ENCODE measurements at regions not wholly inside any gene's neighbourhood (a gene's known extent, or its start where the extent isn't known, plus 50 kb on each side); places are given as distances from the start of the nearest gene placed in this dataset.

GRCh38 chr5:50990296-50990924, 324.0 kb downstream of the PARP8 start:
- POLR2A ChIA-PET (ENCODE audit: low non-redundant PET) = no interaction called here
- BruUV-seq (replicated peaks) = no TSS peak
- peaks cover 6% of the 10 kb centered on the region for H3K4me1 ChIP-seq (ENCODE audit: insufficient read depth, low read length, poor library complexity, severe bottlenecking)
- no peaks in the 10 kb centered on the region for H3K27me3 ChIP-seq (replicated peaks; ENCODE audit: insufficient read depth, low read depth, low read length, poor library complexity)
- no peak overlapping the region for H3K4me3 ChIP-seq (ENCODE audit: low read depth, low read length, poor library complexity, severe bottlenecking)
- H3K27ac ChIP-seq (ENCODE audit: low read depth, low read length, poor library complexity, severe bottlenecking) = no peak overlapping the region
- DNase-seq (ENCODE audit: low spot score) = no peak
- H3K36me3 ChIP-seq (ENCODE audit: insufficient read depth, low read length, poor library complexity, severe bottlenecking) = no peaks in the 10 kb centered on the region
- TF ChIP-seq EZH2 (IDR thresholded peaks at IDR 0.05; ENCODE audit: borderline replicate concordance, low read depth, low read length, poor library complexity, severe bottlenecking) = no peak
- TF ChIP-seq, protein P1, sequence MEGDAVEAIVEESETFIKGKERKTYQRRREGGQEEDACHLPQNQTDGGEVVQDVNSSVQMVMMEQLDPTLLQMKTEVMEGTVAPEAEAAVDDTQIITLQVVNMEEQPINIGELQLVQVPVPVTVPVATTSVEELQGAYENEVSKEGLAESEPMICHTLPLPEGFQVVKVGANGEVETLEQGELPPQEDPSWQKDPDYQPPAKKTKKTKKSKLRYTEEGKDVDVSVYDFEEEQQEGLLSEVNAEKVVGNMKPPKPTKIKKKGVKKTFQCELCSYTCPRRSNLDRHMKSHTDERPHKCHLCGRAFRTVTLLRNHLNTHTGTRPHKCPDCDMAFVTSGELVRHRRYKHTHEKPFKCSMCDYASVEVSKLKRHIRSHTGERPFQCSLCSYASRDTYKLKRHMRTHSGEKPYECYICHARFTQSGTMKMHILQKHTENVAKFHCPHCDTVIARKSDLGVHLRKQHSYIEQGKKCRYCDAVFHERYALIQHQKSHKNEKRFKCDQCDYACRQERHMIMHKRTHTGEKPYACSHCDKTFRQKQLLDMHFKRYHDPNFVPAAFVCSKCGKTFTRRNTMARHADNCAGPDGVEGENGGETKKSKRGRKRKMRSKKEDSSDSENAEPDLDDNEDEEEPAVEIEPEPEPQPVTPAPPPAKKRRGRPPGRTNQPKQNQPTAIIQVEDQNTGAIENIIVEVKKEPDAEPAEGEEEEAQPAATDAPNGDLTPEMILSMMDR (conservative IDR thresholded peaks at IDR 0.05; ENCODE audit: low read depth, low read length) = no peak
- no peaks in the 10 kb centered on the region for H3K9me3 ChIP-seq (ENCODE audit: low read depth, low read length, poor library complexity, severe bottlenecking)
- CTCF ChIA-PET = no interaction called here
- intact Hi-C loops (cut with micrococcal nuclease; ENCODE audit: unreplicated experiment) = no loop called here

DNA sequence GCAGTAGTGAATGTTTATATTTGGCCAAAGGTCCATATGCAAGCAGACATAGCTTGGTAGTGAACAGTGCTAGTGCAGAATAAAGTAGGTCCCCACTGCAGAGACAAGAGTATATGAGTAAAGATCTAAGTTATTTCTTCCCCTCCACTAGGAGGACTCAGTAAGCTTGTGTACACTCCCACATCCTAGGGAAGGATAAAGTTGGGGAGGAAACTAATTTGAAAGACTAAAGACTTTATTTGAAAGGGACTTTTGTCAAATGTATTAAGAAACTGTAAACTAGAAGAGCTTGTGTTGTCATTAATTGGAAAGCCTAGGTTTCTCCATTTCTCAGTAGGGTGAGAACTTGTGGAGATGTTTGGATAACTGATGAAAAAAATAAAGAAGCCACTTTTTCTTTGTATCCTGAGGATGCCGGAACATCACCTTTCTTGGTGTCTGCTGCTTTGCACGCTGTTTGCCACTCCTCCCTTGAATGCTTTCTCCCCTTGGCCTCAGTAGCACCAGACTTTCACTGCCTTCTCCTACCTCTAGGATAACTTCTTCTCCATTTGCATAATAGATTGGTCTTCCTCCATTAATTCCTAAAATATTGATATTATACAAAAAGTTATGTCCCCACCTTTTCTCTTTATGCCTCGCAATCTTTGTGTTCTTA, 329.0 kb downstream of the PARP8 start:
- no peak for TF ChIP-seq EZH2 (IDR thresholded peaks at IDR 0.05; ENCODE audit: borderline replicate concordance, low read depth, low read length, poor library complexity, severe bottlenecking)
- TF ChIP-seq, protein P1 (conservative IDR thresholded peaks at IDR 0.05; ENCODE audit: low read depth, low read length) = 0 out of 2 replicates have a peak, but pooled peaks have one; percentile 21
- H3K9me3 ChIP-seq (ENCODE audit: low read depth, low read length, poor library complexity, severe bottlenecking) = no peaks in the 10 kb centered on the region
- peak; percentile 23 for DNase-seq (ENCODE audit: low spot score)
- ChIA-PET POLR2A (ENCODE audit: low non-redundant PET) (no interaction called here), CTCF (no interaction called here)
- H3K4me1 ChIP-seq (ENCODE audit: insufficient read depth, low read length, poor library complexity, severe bottlenecking) = no peaks in the 10 kb centered on the region
- no TSS peak for BruUV-seq (replicated peaks)
- no peak overlapping the region for H3K27ac ChIP-seq (ENCODE audit: low read depth, low read length, poor library complexity, severe bottlenecking)
- no peak overlapping the region for H3K4me3 ChIP-seq (ENCODE audit: low read depth, low read length, poor library complexity, severe bottlenecking)
- no peaks in the 10 kb centered on the region for H3K27me3 ChIP-seq (replicated peaks; ENCODE audit: insufficient read depth, low read depth, low read length, poor library complexity)
- intact Hi-C loops (cut with micrococcal nuclease; ENCODE audit: unreplicated experiment) = no loop called here
- no peaks in the 10 kb centered on the region for H3K36me3 ChIP-seq (ENCODE audit: insufficient read depth, low read length, poor library complexity, severe bottlenecking)

GRCh38 chr5:51001227-51001923, 334.9 kb downstream of the PARP8 start:
- H3K27me3 ChIP-seq (replicated peaks; ENCODE audit: insufficient read depth, low read depth, low read length, poor library complexity) = no peaks in the 10 kb centered on the region
- CTCF ChIA-PET = no interaction called here
- peaks cover 3% of the 10 kb centered on the region for H3K4me1 ChIP-seq (ENCODE audit: insufficient read depth, low read length, poor library complexity, severe bottlenecking)
- H3K27ac ChIP-seq (ENCODE audit: low read depth, low read length, poor library complexity, severe bottlenecking) = no peak overlapping the region
- H3K36me3 ChIP-seq (ENCODE audit: insufficient read depth, low read length, poor library complexity, severe bottlenecking) = no peaks in the 10 kb centered on the region
- TF ChIP-seq, protein P1 (conservative IDR thresholded peaks at IDR 0.05; ENCODE audit: low read depth, low read length) = no peak
- no peak for TF ChIP-seq EZH2 (IDR thresholded peaks at IDR 0.05; ENCODE audit: borderline replicate concordance, low read depth, low read length, poor library complexity, severe bottlenecking)
- no TSS peak for BruUV-seq (replicated peaks)
- POLR2A ChIA-PET (ENCODE audit: low non-redundant PET) = no interaction called here
- no peaks in the 10 kb centered on the region for H3K9me3 ChIP-seq (ENCODE audit: low read depth, low read length, poor library complexity, severe bottlenecking)
- intact Hi-C loops (cut with micrococcal nuclease; ENCODE audit: unreplicated experiment) = no loop called here
- no peak overlapping the region for H3K4me3 ChIP-seq (ENCODE audit: low read depth, low read length, poor library complexity, severe bottlenecking)
- no peak for DNase-seq (ENCODE audit: low spot score)
